B cell (primary cell): ENCODE measurements at regions not wholly inside any gene's neighbourhood (a gene's known extent, or its start where the extent isn't known, plus 50 kb on each side); places are given as distances from the start of the nearest gene placed in this dataset.

ENCODE experiments used
- ATAC-seq: fragments of 200-7000 bp; cut with Tn5 transposase; one replicate; pipeline ENCODE4 v1.10.0; 2021; ENCODE audit warnings: low read depth, mild to moderate bottlenecking, moderate number of reproducible peaks, moderate library complexity
- CTCF ChIA-PET: fragments of 350-600 bp; sonication (Branson Sonifier 250); formaldehyde crosslinking; loops from one replicate; lab custom pipeline; 2021; ENCODE audit warnings: antibody characterized with exemption, inconsistent platforms; lab: Charles Lee
- POLR2A ChIA-PET: fragments of 350-600 bp; sonication (Branson Sonifier 250); formaldehyde crosslinking; loops from one replicate; lab custom pipeline; 2021; ENCODE audit warnings: antibody characterized with exemption; lab: Charles Lee
- DNase-seq: peaks from one replicate; pipeline ENCODE4 v3.0.0; 2013
- H2AFZ ChIP-seq: 2 replicates; pipeline ENCODE4 v1.6.1; 2012; ENCODE audit warnings: mild to moderate bottlenecking, low read depth, low read length; ENCODE audit not compliant: insufficient read depth, poor library complexity, severe bottlenecking
- H3K27ac ChIP-seq, 2 donors: 1 replicate in 1 of 2; 2 replicates in 1 of 2; pipeline ENCODE4 v1.5.1; 2012 to 2013; ENCODE audit warnings: low read length in 2 of 2, mild to moderate bottlenecking in 2 of 2, moderate library complexity in 1 of 2
- H3K27me3 ChIP-seq, 4 experiments: fragments of 200-600 bp in 1 of 4; sonication (generic) in 1 of 4; replicated peaks in 1 of 4; 1 replicate in 2 of 4; 2 replicates in 2 of 4; pipeline versions ENCODE4 v1.6.1 to v1.7.0; 2013 to 2016; ENCODE audit warnings: low read length in 3 of 4, mild to moderate bottlenecking in 2 of 4, mixed read lengths in 1 of 4, moderate library complexity in 1 of 4; ENCODE audit not compliant: insufficient read depth in 4 of 4, control insufficient read depth in 3 of 4; ENCODE audit errors: control extremely low read depth in 1 of 4
- H3K36me3 ChIP-seq, 2 experiments: replicated peaks in 1 of 2; 1 replicate in 1 of 2; 2 replicates in 1 of 2; pipeline versions ENCODE4 v1.6.1 to v1.7.1; 2013; ENCODE audit warnings: low read length in 1 of 2; ENCODE audit not compliant: insufficient read depth in 2 of 2, control insufficient read depth in 1 of 2; ENCODE audit errors: control extremely low read depth in 1 of 2, extremely low read depth in 1 of 2
- H3K4me1 ChIP-seq, 2 donors: fragments of 200-600 bp in 1 of 2; sonication (generic) in 1 of 2; 1 replicate in 1 of 2; 2 replicates in 1 of 2; pipeline versions ENCODE4 v1.5.1 to v1.6.1; 2013 to 2017; ENCODE audit warnings: low read length in 2 of 2; ENCODE audit not compliant: control insufficient read depth in 2 of 2, insufficient read depth in 2 of 2
- H3K4me2 ChIP-seq: replicated peaks from 2 replicates; pipeline ENCODE3; 2012; ENCODE audit warnings: mild to moderate bottlenecking, low read depth, low read length; ENCODE audit not compliant: poor library complexity, severe bottlenecking
- H3K4me3 ChIP-seq, 5 experiments: fragments of 200-600 bp in 1 of 5; sonication (generic) in 1 of 5; 1 replicate in 3 of 5; 2 replicates in 2 of 5; pipeline versions ENCODE4 v1.5.1 to v1.7.0; 2011 to 2016; ENCODE audit warnings: low read length in 4 of 5, mild to moderate bottlenecking in 4 of 5, low read depth in 2 of 5, control low read depth in 1 of 5, moderate library complexity in 1 of 5; ENCODE audit not compliant: insufficient read depth in 1 of 5; ENCODE audit errors: control extremely low read depth in 1 of 5, extremely low read depth in 1 of 5
- H3K79me2 ChIP-seq: fragments of 200-600 bp; sonication (generic); one replicate; pipeline ENCODE4 v1.6.0; 2016; ENCODE audit warnings: low read length; ENCODE audit not compliant: control insufficient read depth, insufficient read depth
- H3K9ac ChIP-seq: fragments of 200-600 bp; sonication (generic); 2 replicates; pipeline ENCODE4 v1.6.1; 2017; ENCODE audit warnings: mild to moderate bottlenecking, low read length, moderate library complexity
- H3K9me3 ChIP-seq, 3 donors: one replicate each; pipeline versions ENCODE4 v1.6.1 to v1.7.1; 2013; ENCODE audit warnings: low read length in 2 of 3; ENCODE audit not compliant: control insufficient read depth in 2 of 3, insufficient read depth in 1 of 3; ENCODE audit errors: control extremely low read depth in 1 of 3
- H4K20me1 ChIP-seq: 2 replicates; pipeline ENCODE4 v1.6.0; 2012; ENCODE audit warnings: mild to moderate bottlenecking, low read length; ENCODE audit not compliant: insufficient read depth, control insufficient read depth, poor library complexity, severe bottlenecking
- H3K27ac Mint-ChIP-seq: one replicate; pipeline ENCODE4 v1.8.0; 2021; ENCODE audit warnings: mixed read lengths
- H3K27me3 Mint-ChIP-seq: one replicate; pipeline ENCODE4 v1.8.0; 2021; ENCODE audit warnings: mixed read lengths
- H3K4me1 Mint-ChIP-seq: one replicate; pipeline ENCODE4 v1.8.0; 2021; ENCODE audit warnings: mixed read lengths
- H3K4me3 Mint-ChIP-seq: one replicate; pipeline ENCODE4 v1.8.0; 2021; ENCODE audit warnings: mixed read lengths
- H3K9me3 Mint-ChIP-seq: one replicate; pipeline ENCODE4 v1.8.0; 2022; ENCODE audit warnings: mixed read lengths; ENCODE audit not compliant: insufficient read depth
- EZH2 ChIP-seq: IDR thresholded peaks from 2 replicates; pipeline ENCODE4 v1.6.1; 2012; ENCODE audit warnings: borderline replicate concordance, low read depth, mild to moderate bottlenecking, moderate library complexity, low read length; ENCODE audit not compliant: insufficient read depth, poor library complexity, severe bottlenecking
- WGBS: methylation state at CpG from one replicate; pipeline ENCODE4 v1.1.5; 2013; ENCODE audit warnings: missing lambda C conversion rate; ENCODE audit not compliant: insufficient coverage; 5-methylcytosine and 5-hydroxymethylcytosine counted together
- intact Hi-C: fragments of 100-400 bp; cut with micrococcal nuclease; formaldehyde crosslinking; loops from one replicate; pipeline ENCODE4 v1.10.0; 2022
- TF ChIP-seq, protein P1 (sequence below): fragments of 200-600 bp; IDR thresholded peaks from one replicate; pipeline ENCODE4 v1.8.0; 2022; ENCODE audit warnings: antibody characterized with exemption, mild to moderate bottlenecking

DNA sequence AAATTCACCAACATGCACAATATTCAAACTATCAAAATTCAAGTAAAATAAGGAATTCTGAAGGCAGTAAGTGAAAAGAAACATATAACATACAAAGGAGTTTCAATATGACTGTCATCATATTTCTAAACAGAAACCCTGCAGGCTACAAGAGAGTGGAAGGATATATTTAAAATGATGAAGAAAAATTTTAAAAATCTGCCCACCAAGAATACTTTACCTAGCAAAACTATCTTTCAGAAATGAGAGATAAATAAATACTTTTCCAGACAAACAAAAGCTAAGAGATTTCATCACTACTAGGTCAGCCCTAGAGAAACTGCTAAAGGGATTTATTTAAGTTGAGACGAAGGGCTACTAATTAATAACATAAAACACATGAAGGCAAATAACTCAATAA is 73.8 kb upstream of the MANEA start:
- Histone ChIP-seq H3K9me3 (peaks cover 0 to 12% (median 0%) of the 10 kb centered on the region in 3 donors), H3K4me2 (no peak overlapping the region), H3K4me1 (no peaks in the 10 kb centered on the region), H4K20me1 (no peaks in the 10 kb centered on the region), H3K27me3 (no peaks in the 10 kb centered on the region), H3K79me2 (no peaks in the 10 kb centered on the region), H3K36me3 (no peaks in the 10 kb centered on the region), H3K27ac (no peak overlapping the region), H2AFZ (no peak overlapping the region), H3K4me3 (no peak overlapping the region), H3K9ac (no peak overlapping the region)
- H3K27me3 Mint-ChIP-seq, result no peaks in the 10 kb centered on the region
- POLR2A ChIA-PET, result no interaction called here
- no peak overlapping the region for H3K27ac Mint-ChIP-seq
- CTCF ChIA-PET, result no interaction called here
- DNase-seq (no peak), ATAC-seq (no peak)
- no peaks in the 10 kb centered on the region for H3K4me1 Mint-ChIP-seq
- TF ChIP-seq EZH2, result no peak
- TF ChIP-seq, protein P1, sequence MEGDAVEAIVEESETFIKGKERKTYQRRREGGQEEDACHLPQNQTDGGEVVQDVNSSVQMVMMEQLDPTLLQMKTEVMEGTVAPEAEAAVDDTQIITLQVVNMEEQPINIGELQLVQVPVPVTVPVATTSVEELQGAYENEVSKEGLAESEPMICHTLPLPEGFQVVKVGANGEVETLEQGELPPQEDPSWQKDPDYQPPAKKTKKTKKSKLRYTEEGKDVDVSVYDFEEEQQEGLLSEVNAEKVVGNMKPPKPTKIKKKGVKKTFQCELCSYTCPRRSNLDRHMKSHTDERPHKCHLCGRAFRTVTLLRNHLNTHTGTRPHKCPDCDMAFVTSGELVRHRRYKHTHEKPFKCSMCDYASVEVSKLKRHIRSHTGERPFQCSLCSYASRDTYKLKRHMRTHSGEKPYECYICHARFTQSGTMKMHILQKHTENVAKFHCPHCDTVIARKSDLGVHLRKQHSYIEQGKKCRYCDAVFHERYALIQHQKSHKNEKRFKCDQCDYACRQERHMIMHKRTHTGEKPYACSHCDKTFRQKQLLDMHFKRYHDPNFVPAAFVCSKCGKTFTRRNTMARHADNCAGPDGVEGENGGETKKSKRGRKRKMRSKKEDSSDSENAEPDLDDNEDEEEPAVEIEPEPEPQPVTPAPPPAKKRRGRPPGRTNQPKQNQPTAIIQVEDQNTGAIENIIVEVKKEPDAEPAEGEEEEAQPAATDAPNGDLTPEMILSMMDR, result no peak
- intact Hi-C loops, result no loop called here
- no CpG with 5 or more reads among the region's 1 CpG for WGBS
- H3K9me3 Mint-ChIP-seq, result peaks cover 8% of the 10 kb centered on the region
- H3K4me3 Mint-ChIP-seq, result no peak overlapping the region

- no peak overlapping the region for H3K4me3 Mint-ChIP-seq
- ChIA-PET POLR2A (no interaction called here), CTCF (no interaction called here)
- H3K36me3 ChIP-seq, result no peaks in the 10 kb centered on the region
- intact Hi-C loops, result no loop called here
- no peak overlapping the region for H3K27ac Mint-ChIP-seq
- H2AFZ ChIP-seq, result no peak overlapping the region
- no peaks in the 10 kb centered on the region for H3K9me3 ChIP-seq
- no peak overlapping the region for H3K4me2 ChIP-seq
- 0% methylated on average over 2 of the region's 4 CpGs for WGBS
- H3K4me1 Mint-ChIP-seq, result no peaks in the 10 kb centered on the region
- no peak overlapping the region for H3K27ac ChIP-seq
- no peaks in the 10 kb centered on the region for H4K20me1 ChIP-seq
- H3K4me3 ChIP-seq, result no peak overlapping the region
- ATAC-seq, result no peak
- no peaks in the 10 kb centered on the region for H3K9me3 Mint-ChIP-seq
- H3K27me3 ChIP-seq, result no peaks in the 10 kb centered on the region
- no peak for DNase-seq
- TF ChIP-seq, protein P1, result no peak
- TF ChIP-seq EZH2, result no peak
- no peaks in the 10 kb centered on the region for H3K79me2 ChIP-seq
- H3K4me1 ChIP-seq, result no peaks in the 10 kb centered on the region
- H3K27me3 Mint-ChIP-seq, result no peaks in the 10 kb centered on the region
- no peak overlapping the region for H3K9ac ChIP-seq
These were observed 65.9 kb upstream of the MANEA start for GRCh38 chr6:95511404-95511803.
